ENCODE measurements at regions not wholly inside any gene's neighbourhood (a gene's known extent, or its start where the extent isn't known, plus 50 kb on each side); places are given as distances from the start of the nearest gene placed in this dataset.

- no peaks in the 10 kb centered on the region for H3K36me3 ChIP-seq
- no peak overlapping the region for H3K4me3 ChIP-seq
- TF ChIP-seq CTCF (IDR thresholded peaks at IDR 0.05), result no peak
- no peak for TF ChIP-seq POLR2A (IDR thresholded peaks at IDR 0.05)
- no peak for TF ChIP-seq EP300 (IDR thresholded peaks at IDR 0.05)
- no peaks in the 10 kb centered on the region for H3K4me1 ChIP-seq (ENCODE audit: insufficient read depth)
- no peaks in the 10 kb centered on the region for H3K27me3 ChIP-seq
- H3K9me3 ChIP-seq, result no peaks in the 10 kb centered on the region
- H3K27ac ChIP-seq, result no peak overlapping the region
- intact Hi-C loops (cut with DNase I), result no loop called here
- WGBS, 3 donors, result 53 to 57% (median 57%) methylated on average over 1 of the region's 1 CpG
- DNase-seq, result no peak
These were observed 1624.0 kb upstream of the IGFBP7 start for GRCh38 chr4:58734030-58734674.

GRCh38 chr4:58732973-58733372 lies 1622.8 kb upstream of the IGFBP7 start:
- H3K27me3 ChIP-seq, result no peaks in the 10 kb centered on the region
- no peaks in the 10 kb centered on the region for H3K36me3 ChIP-seq
- TF ChIP-seq EP300 (IDR thresholded peaks at IDR 0.05) (no peak), CTCF (IDR thresholded peaks at IDR 0.05) (no peak)
- no peak overlapping the region for H3K27ac ChIP-seq
- no peaks in the 10 kb centered on the region for H3K9me3 ChIP-seq
- no peak for DNase-seq
- no peaks in the 10 kb centered on the region for H3K4me1 ChIP-seq (ENCODE audit: insufficient read depth)
- H3K4me3 ChIP-seq, result no peak overlapping the region
- intact Hi-C loops (cut with DNase I), result no loop called here
- 91 to 94% (median 91%) methylated on average over 2 of the region's 2 CpGs for WGBS, 3 donors

GRCh38 chr4:58723954-58724353 lies 1613.8 kb upstream of the IGFBP7 start:
- no peaks in the 10 kb centered on the region for H3K4me1 ChIP-seq (ENCODE audit: insufficient read depth)
- WGBS, 3 donors, result 75 to 93% (median 83%) methylated on average over 15 of the region's 15 CpGs
- H3K27ac ChIP-seq, result no peak overlapping the region
- no peak for DNase-seq
- H3K27me3 ChIP-seq, result no peaks in the 10 kb centered on the region
- H3K4me3 ChIP-seq, result no peak overlapping the region
- intact Hi-C loops (cut with DNase I), result no loop called here
- H3K9me3 ChIP-seq, result no peaks in the 10 kb centered on the region
- H3K36me3 ChIP-seq, result no peaks in the 10 kb centered on the region
- TF ChIP-seq POLR2A (IDR thresholded peaks at IDR 0.05) (no peak), EP300 (IDR thresholded peaks at IDR 0.05) (no peak), CTCF (IDR thresholded peaks at IDR 0.05) (no peak)

GRCh38 chr4:58711039-58711438 lies 1600.9 kb upstream of the IGFBP7 start:
- Histone ChIP-seq H3K27me3 (no peaks in the 10 kb centered on the region), H3K36me3 (no peaks in the 10 kb centered on the region), H3K4me3 (no peak overlapping the region), H3K9me3 (no peaks in the 10 kb centered on the region), H3K4me1 (ENCODE audit: insufficient read depth) (no peaks in the 10 kb centered on the region), H3K27ac (no peak overlapping the region)
- no peak for TF ChIP-seq POLR2A (IDR thresholded peaks at IDR 0.05)
- TF ChIP-seq EP300 (IDR thresholded peaks at IDR 0.05), result no peak
- TF ChIP-seq CTCF (IDR thresholded peaks at IDR 0.05), result no peak
- DNase-seq, result no peak
- intact Hi-C loops (cut with DNase I), result no loop called here
